Testis (tissue), 2 donors: ENCODE measurements at regions not wholly inside any gene's neighbourhood (a gene's known extent, or its start where the extent isn't known, plus 50 kb on each side); places are given as distances from the start of the nearest gene placed in this dataset.

Source experiments
- DNase-seq: peaks from one replicate; pipeline ENCODE4 v3.0.0-alpha.2; 2019
- H3K27ac ChIP-seq, 2 donors: fragments of 200-600 bp; sonication (generic); one replicate each; pipeline ENCODE4 v1.5.1; 2019
- H3K27me3 ChIP-seq: fragments of 200-600 bp; sonication (generic); one replicate; pipeline ENCODE4 v1.5.1; 2019
- H3K36me3 ChIP-seq: fragments of 200-600 bp; sonication (generic); one replicate; pipeline ENCODE4 v1.5.1; 2017; ENCODE audit warnings: low read depth; ENCODE audit errors: missing control alignments
- H3K4me1 ChIP-seq: fragments of 200-600 bp; sonication (generic); one replicate; pipeline ENCODE4 v1.5.1; 2019
- H3K4me3 ChIP-seq, 2 donors: fragments of 200-600 bp; sonication (generic); one replicate each; pipeline ENCODE4 v1.5.1; 2017 to 2019
- H3K9me3 ChIP-seq: fragments of 200-600 bp; sonication (generic); one replicate; pipeline ENCODE4 v1.5.1; 2017
- CTCF ChIP-seq, 3 experiments: fragments of 450-650 bp in 2 of 3; fragments of 200-600 bp in 1 of 3; sonication (generic) in 1 of 3; IDR thresholded peaks; one replicate each; pipeline ENCODE4 v1.5.1; 2016 to 2019; ENCODE audit warnings: antibody characterized with exemption in 3 of 3, mild to moderate bottlenecking in 2 of 3, moderate library complexity in 1 of 3
- POLR2A ChIP-seq: fragments of 450-650 bp; IDR thresholded peaks from one replicate; pipeline ENCODE4 v1.6.1; 2017; ENCODE audit warnings: antibody characterized with exemption, mild to moderate bottlenecking, moderate library complexity
- WGBS, 2 donors: methylation state at CpG; one replicate each; pipeline ENCODE4 v1.1.5; 2018; 5-methylcytosine and 5-hydroxymethylcytosine counted together
- intact Hi-C: fragments of 100-400 bp; cut with DNase I; formaldehyde crosslinking; loops from one replicate; pipeline ENCODE4 v1.15.1; 2023; ENCODE audit warnings: low total_unique reads

- TF ChIP-seq POLR2A, result no peak
- TF ChIP-seq CTCF (IDR thresholded peaks at IDR 0.05), result no peak
- Histone ChIP-seq H3K9me3 (no peaks in the 10 kb centered on the region), H3K27me3 (no peaks in the 10 kb centered on the region), H3K36me3 (no peaks in the 10 kb centered on the region), H3K4me1 (no peaks in the 10 kb centered on the region), H3K4me3 (no peak overlapping the region), H3K27ac (no peak overlapping the region)
- intact Hi-C loops, result no loop called here
- WGBS, 2 donors, result 92 to 95% methylated on average over 3 of the region's 3 CpGs
- DNase-seq, result no peak
These were observed 352.6 kb downstream of the ADRA2A start for GRCh38 chr10:111429288-111430028.

GRCh38 chr10:111430070-111430469, 353.2 kb downstream of the ADRA2A start:
- Histone ChIP-seq H3K4me3 (no peak overlapping the region), H3K36me3 (no peaks in the 10 kb centered on the region), H3K9me3 (no peaks in the 10 kb centered on the region), H3K27me3 (no peaks in the 10 kb centered on the region), H3K4me1 (no peaks in the 10 kb centered on the region), H3K27ac (no peak overlapping the region)
- TF ChIP-seq POLR2A (no peak), CTCF (IDR thresholded peaks at IDR 0.05) (no peak)
- WGBS, 2 donors, result 83 to 97% methylated on average over 1 of the region's 1 CpG
- no peak for DNase-seq
- intact Hi-C loops, result no loop called here

GRCh38 chr10:111432588-111432987, 355.8 kb downstream of the ADRA2A start:
- no peaks in the 10 kb centered on the region for H3K4me1 ChIP-seq
- TF ChIP-seq POLR2A (no peak), CTCF (IDR thresholded peaks at IDR 0.05) (no peak)
- no peak for DNase-seq
- H3K9me3 ChIP-seq, result no peaks in the 10 kb centered on the region
- no peaks in the 10 kb centered on the region for H3K27me3 ChIP-seq
- no peak overlapping the region for H3K27ac ChIP-seq
- H3K4me3 ChIP-seq, result no peak overlapping the region
- H3K36me3 ChIP-seq, result no peaks in the 10 kb centered on the region
- intact Hi-C loops, result no loop called here

GRCh38 chr10:111435871-111436270, 359.0 kb downstream of the ADRA2A start:
- intact Hi-C loops, result no loop called here
- Histone ChIP-seq H3K4me3 (no peak overlapping the region), H3K9me3 (no peaks in the 10 kb centered on the region), H3K4me1 (no peaks in the 10 kb centered on the region), H3K36me3 (no peaks in the 10 kb centered on the region), H3K27ac (no peak overlapping the region), H3K27me3 (no peaks in the 10 kb centered on the region)
- DNase-seq, result no peak
- 38 to 47% methylated on average over 1 of the region's 1 CpG for WGBS, 2 donors
- no peak for TF ChIP-seq CTCF (IDR thresholded peaks at IDR 0.05)
- TF ChIP-seq POLR2A, result no peak
